B cell (primary cell): ENCODE measurements at regions not wholly inside any gene's neighbourhood (a gene's known extent, or its start where the extent isn't known, plus 50 kb on each side); places are given as distances from the start of the nearest gene placed in this dataset.

ENCODE experiments used
- ATAC-seq: fragments of 200-7000 bp; cut with Tn5 transposase; one replicate; pipeline ENCODE4 v1.10.0; 2021; ENCODE audit warnings: low read depth, mild to moderate bottlenecking, moderate number of reproducible peaks, moderate library complexity
- CTCF ChIA-PET: fragments of 350-600 bp; sonication (Branson Sonifier 250); formaldehyde crosslinking; loops from one replicate; lab custom pipeline; 2021; ENCODE audit warnings: antibody characterized with exemption, inconsistent platforms; lab: Charles Lee
- POLR2A ChIA-PET: fragments of 350-600 bp; sonication (Branson Sonifier 250); formaldehyde crosslinking; loops from one replicate; lab custom pipeline; 2021; ENCODE audit warnings: antibody characterized with exemption; lab: Charles Lee
- DNase-seq: peaks from one replicate; pipeline ENCODE4 v3.0.0; 2013
- H2AFZ ChIP-seq: 2 replicates; pipeline ENCODE4 v1.6.1; 2012; ENCODE audit warnings: mild to moderate bottlenecking, low read depth, low read length; ENCODE audit not compliant: insufficient read depth, poor library complexity, severe bottlenecking
- H3K27ac ChIP-seq, 2 donors: 1 replicate in 1 of 2; 2 replicates in 1 of 2; pipeline ENCODE4 v1.5.1; 2012 to 2013; ENCODE audit warnings: low read length in 2 of 2, mild to moderate bottlenecking in 2 of 2, moderate library complexity in 1 of 2
- H3K27me3 ChIP-seq, 4 experiments: fragments of 200-600 bp in 1 of 4; sonication (generic) in 1 of 4; replicated peaks in 1 of 4; 1 replicate in 2 of 4; 2 replicates in 2 of 4; pipeline versions ENCODE4 v1.6.1 to v1.7.0; 2013 to 2016; ENCODE audit warnings: low read length in 3 of 4, mild to moderate bottlenecking in 2 of 4, mixed read lengths in 1 of 4, moderate library complexity in 1 of 4; ENCODE audit not compliant: insufficient read depth in 4 of 4, control insufficient read depth in 3 of 4; ENCODE audit errors: control extremely low read depth in 1 of 4
- H3K36me3 ChIP-seq, 2 experiments: replicated peaks in 1 of 2; 1 replicate in 1 of 2; 2 replicates in 1 of 2; pipeline versions ENCODE4 v1.6.1 to v1.7.1; 2013; ENCODE audit warnings: low read length in 1 of 2; ENCODE audit not compliant: insufficient read depth in 2 of 2, control insufficient read depth in 1 of 2; ENCODE audit errors: control extremely low read depth in 1 of 2, extremely low read depth in 1 of 2
- H3K4me1 ChIP-seq, 2 donors: fragments of 200-600 bp in 1 of 2; sonication (generic) in 1 of 2; 1 replicate in 1 of 2; 2 replicates in 1 of 2; pipeline versions ENCODE4 v1.5.1 to v1.6.1; 2013 to 2017; ENCODE audit warnings: low read length in 2 of 2; ENCODE audit not compliant: control insufficient read depth in 2 of 2, insufficient read depth in 2 of 2
- H3K4me2 ChIP-seq: replicated peaks from 2 replicates; pipeline ENCODE3; 2012; ENCODE audit warnings: mild to moderate bottlenecking, low read depth, low read length; ENCODE audit not compliant: poor library complexity, severe bottlenecking
- H3K4me3 ChIP-seq, 5 experiments: fragments of 200-600 bp in 1 of 5; sonication (generic) in 1 of 5; 1 replicate in 3 of 5; 2 replicates in 2 of 5; pipeline versions ENCODE4 v1.5.1 to v1.7.0; 2011 to 2016; ENCODE audit warnings: low read length in 4 of 5, mild to moderate bottlenecking in 4 of 5, low read depth in 2 of 5, control low read depth in 1 of 5, moderate library complexity in 1 of 5; ENCODE audit not compliant: insufficient read depth in 1 of 5; ENCODE audit errors: control extremely low read depth in 1 of 5, extremely low read depth in 1 of 5
- H3K79me2 ChIP-seq: fragments of 200-600 bp; sonication (generic); one replicate; pipeline ENCODE4 v1.6.0; 2016; ENCODE audit warnings: low read length; ENCODE audit not compliant: control insufficient read depth, insufficient read depth
- H3K9ac ChIP-seq: fragments of 200-600 bp; sonication (generic); 2 replicates; pipeline ENCODE4 v1.6.1; 2017; ENCODE audit warnings: mild to moderate bottlenecking, low read length, moderate library complexity
- H3K9me3 ChIP-seq, 3 donors: one replicate each; pipeline versions ENCODE4 v1.6.1 to v1.7.1; 2013; ENCODE audit warnings: low read length in 2 of 3; ENCODE audit not compliant: control insufficient read depth in 2 of 3, insufficient read depth in 1 of 3; ENCODE audit errors: control extremely low read depth in 1 of 3
- H4K20me1 ChIP-seq: 2 replicates; pipeline ENCODE4 v1.6.0; 2012; ENCODE audit warnings: mild to moderate bottlenecking, low read length; ENCODE audit not compliant: insufficient read depth, control insufficient read depth, poor library complexity, severe bottlenecking
- H3K27ac Mint-ChIP-seq: one replicate; pipeline ENCODE4 v1.8.0; 2021; ENCODE audit warnings: mixed read lengths
- H3K27me3 Mint-ChIP-seq: one replicate; pipeline ENCODE4 v1.8.0; 2021; ENCODE audit warnings: mixed read lengths
- H3K4me1 Mint-ChIP-seq: one replicate; pipeline ENCODE4 v1.8.0; 2021; ENCODE audit warnings: mixed read lengths
- H3K4me3 Mint-ChIP-seq: one replicate; pipeline ENCODE4 v1.8.0; 2021; ENCODE audit warnings: mixed read lengths
- H3K9me3 Mint-ChIP-seq: one replicate; pipeline ENCODE4 v1.8.0; 2022; ENCODE audit warnings: mixed read lengths; ENCODE audit not compliant: insufficient read depth
- EZH2 ChIP-seq: IDR thresholded peaks from 2 replicates; pipeline ENCODE4 v1.6.1; 2012; ENCODE audit warnings: borderline replicate concordance, low read depth, mild to moderate bottlenecking, moderate library complexity, low read length; ENCODE audit not compliant: insufficient read depth, poor library complexity, severe bottlenecking
- WGBS: methylation state at CpG from one replicate; pipeline ENCODE4 v1.1.5; 2013; ENCODE audit warnings: missing lambda C conversion rate; ENCODE audit not compliant: insufficient coverage; 5-methylcytosine and 5-hydroxymethylcytosine counted together
- intact Hi-C: fragments of 100-400 bp; cut with micrococcal nuclease; formaldehyde crosslinking; loops from one replicate; pipeline ENCODE4 v1.10.0; 2022
- TF ChIP-seq, protein P1 (sequence below): fragments of 200-600 bp; IDR thresholded peaks from one replicate; pipeline ENCODE4 v1.8.0; 2022; ENCODE audit warnings: antibody characterized with exemption, mild to moderate bottlenecking

DNA sequence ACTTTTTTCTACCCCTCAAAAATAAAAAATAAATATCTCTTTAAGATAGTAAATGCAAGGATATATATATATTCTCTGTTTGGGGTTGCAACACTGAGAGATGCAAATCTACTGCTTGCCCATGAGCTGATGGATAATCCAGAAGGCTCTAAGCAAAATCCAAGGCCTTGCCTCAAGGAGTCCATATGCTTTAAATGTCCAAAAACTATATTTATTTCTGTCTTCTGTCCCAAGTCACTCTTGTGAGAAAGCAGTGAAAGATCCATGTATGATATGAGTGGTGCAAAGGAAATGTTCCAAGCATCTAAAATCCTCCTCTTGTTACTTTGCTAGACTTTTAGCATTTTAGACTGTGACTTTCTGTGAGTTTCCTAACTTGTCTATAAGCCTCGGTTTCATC lies 92.9 kb upstream of the RNF152 start:
- Histone ChIP-seq H3K9ac (no peak overlapping the region), H3K4me3 (no peak overlapping the region), H3K4me2 (no peak overlapping the region), H3K36me3 (no peaks in the 10 kb centered on the region), H3K9me3 (no peaks in the 10 kb centered on the region), H2AFZ (no peak overlapping the region), H3K27ac (no peak overlapping the region), H3K4me1 (no peaks in the 10 kb centered on the region), H3K27me3 (peaks cover 0 to 9% (median 0%) of the 10 kb centered on the region in 4 experiments), H3K79me2 (no peaks in the 10 kb centered on the region), H4K20me1 (no peaks in the 10 kb centered on the region)
- H3K4me1 Mint-ChIP-seq = no peaks in the 10 kb centered on the region
- H3K27ac Mint-ChIP-seq = no peak overlapping the region
- DNase-seq (no peak), ATAC-seq (no peak)
- TF ChIP-seq EZH2 = no peak
- TF ChIP-seq, protein P1, sequence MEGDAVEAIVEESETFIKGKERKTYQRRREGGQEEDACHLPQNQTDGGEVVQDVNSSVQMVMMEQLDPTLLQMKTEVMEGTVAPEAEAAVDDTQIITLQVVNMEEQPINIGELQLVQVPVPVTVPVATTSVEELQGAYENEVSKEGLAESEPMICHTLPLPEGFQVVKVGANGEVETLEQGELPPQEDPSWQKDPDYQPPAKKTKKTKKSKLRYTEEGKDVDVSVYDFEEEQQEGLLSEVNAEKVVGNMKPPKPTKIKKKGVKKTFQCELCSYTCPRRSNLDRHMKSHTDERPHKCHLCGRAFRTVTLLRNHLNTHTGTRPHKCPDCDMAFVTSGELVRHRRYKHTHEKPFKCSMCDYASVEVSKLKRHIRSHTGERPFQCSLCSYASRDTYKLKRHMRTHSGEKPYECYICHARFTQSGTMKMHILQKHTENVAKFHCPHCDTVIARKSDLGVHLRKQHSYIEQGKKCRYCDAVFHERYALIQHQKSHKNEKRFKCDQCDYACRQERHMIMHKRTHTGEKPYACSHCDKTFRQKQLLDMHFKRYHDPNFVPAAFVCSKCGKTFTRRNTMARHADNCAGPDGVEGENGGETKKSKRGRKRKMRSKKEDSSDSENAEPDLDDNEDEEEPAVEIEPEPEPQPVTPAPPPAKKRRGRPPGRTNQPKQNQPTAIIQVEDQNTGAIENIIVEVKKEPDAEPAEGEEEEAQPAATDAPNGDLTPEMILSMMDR = no peak
- WGBS = no CpG with 5 or more reads among the region's 1 CpG
- ChIA-PET POLR2A (no interaction called here), CTCF (no interaction called here)
- no peaks in the 10 kb centered on the region for H3K9me3 Mint-ChIP-seq
- H3K27me3 Mint-ChIP-seq = peaks cover 24% of the 10 kb centered on the region
- intact Hi-C loops = no loop called here
- no peak overlapping the region for H3K4me3 Mint-ChIP-seq

DNA sequence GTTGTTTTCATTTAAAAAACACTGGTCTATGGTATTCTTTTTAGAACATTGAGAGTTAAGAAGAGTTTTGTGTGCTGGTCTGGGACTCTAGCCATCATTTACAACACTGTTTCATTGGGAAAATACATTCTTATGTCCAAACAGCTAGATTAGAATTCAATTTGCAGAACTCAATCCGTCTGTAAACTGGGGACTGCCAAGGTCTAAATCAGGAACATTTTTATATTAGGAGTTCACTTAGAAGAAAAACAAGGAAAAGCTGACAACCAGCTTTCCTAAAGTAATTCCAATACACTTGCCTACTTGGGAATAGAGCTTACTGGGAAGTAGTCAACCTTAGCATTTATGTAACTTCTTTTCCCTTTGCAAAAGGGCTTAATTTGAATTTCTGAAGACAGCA lies 91.5 kb upstream of the RNF152 start:
- Histone ChIP-seq H3K4me2 (no peak overlapping the region), H3K27ac (no peak overlapping the region), H4K20me1 (no peaks in the 10 kb centered on the region), H3K9ac (no peak overlapping the region), H3K4me3 (no peak overlapping the region), H3K4me1 (no peaks in the 10 kb centered on the region), H3K79me2 (no peaks in the 10 kb centered on the region), H3K27me3 (peaks cover 0 to 9% (median 0%) of the 10 kb centered on the region in 4 experiments), H3K36me3 (no peaks in the 10 kb centered on the region), H3K9me3 (no peaks in the 10 kb centered on the region), H2AFZ (no peak overlapping the region)
- H3K4me3 Mint-ChIP-seq = no peak overlapping the region
- no peaks in the 10 kb centered on the region for H3K4me1 Mint-ChIP-seq
- intact Hi-C loops = no loop called here
- ChIA-PET POLR2A (no interaction called here), CTCF (no interaction called here)
- DNase-seq (no peak), ATAC-seq (no peak)
- peaks cover 22% of the 10 kb centered on the region for H3K27me3 Mint-ChIP-seq
- H3K9me3 Mint-ChIP-seq = no peaks in the 10 kb centered on the region
- no peak overlapping the region for H3K27ac Mint-ChIP-seq
- WGBS = no CpG with 5 or more reads among the region's 1 CpG
- TF ChIP-seq, protein P1 = no peak
- no peak for TF ChIP-seq EZH2
